Activated B cell treated with CpG ODN at 0.5 μM for 24 hours (primary cell): ENCODE measurements at regions not wholly inside any gene's neighbourhood (a gene's known extent, or its start where the extent isn't known, plus 50 kb on each side); places are given as distances from the start of the nearest gene placed in this dataset.

ENCODE experiments used
- ATAC-seq: fragments of 200-7000 bp; cut with Tn5 transposase; one replicate; pipeline ENCODE4 v1.10.0; 2021; ENCODE audit warnings: low read depth, mild to moderate bottlenecking, moderate library complexity
- CTCF ChIA-PET: fragments of 350-600 bp; sonication (Branson Sonifier 250); formaldehyde crosslinking; loops from one replicate; lab custom pipeline; 2021; ENCODE audit warnings: antibody characterized with exemption; lab: Charles Lee
- POLR2A ChIA-PET: fragments of 350-600 bp; sonication (Branson Sonifier 250); formaldehyde crosslinking; loops from one replicate; lab custom pipeline; 2021; ENCODE audit warnings: antibody characterized with exemption; lab: Charles Lee
- DNase-seq: peaks from one replicate; pipeline ENCODE4 v3.0.0; 2022
- H3K27ac Mint-ChIP-seq: one replicate; pipeline ENCODE4 v1.8.0; 2020; ENCODE audit warnings: mixed read lengths
- H3K27me3 Mint-ChIP-seq: one replicate; pipeline ENCODE4 v1.8.0; 2021; ENCODE audit warnings: mixed read lengths
- H3K36me3 Mint-ChIP-seq: one replicate; pipeline ENCODE4 v1.8.0; 2021; ENCODE audit warnings: low read depth, mixed read lengths
- H3K4me1 Mint-ChIP-seq: one replicate; pipeline ENCODE4 v1.8.0; 2021; ENCODE audit warnings: mixed read lengths
- H3K4me3 Mint-ChIP-seq: one replicate; pipeline ENCODE4 v1.8.0; 2020; ENCODE audit warnings: mild to moderate bottlenecking, mixed read lengths
- H3K9me3 Mint-ChIP-seq: one replicate; pipeline ENCODE4 v1.8.0; 2020; ENCODE audit warnings: mixed read lengths
- CTCF ChIP-seq: fragments of 200-600 bp; IDR thresholded peaks from one replicate; pipeline ENCODE4 v1.8.0; 2022; ENCODE audit warnings: antibody characterized with exemption, mild to moderate bottlenecking
- intact Hi-C: fragments of 100-400 bp; cut with micrococcal nuclease; formaldehyde crosslinking; loops from one replicate; pipeline ENCODE4 v1.15.1; 2024

GRCh38 chr2:14544247-14544646, 88.3 kb upstream of the LRATD1 start:
- Mint-ChIP-seq H3K36me3 (no peaks in the 10 kb centered on the region), H3K9me3 (peaks cover 4% of the 10 kb centered on the region), H3K27ac (no peak overlapping the region), H3K27me3 (no peaks in the 10 kb centered on the region), H3K4me1 (no peaks in the 10 kb centered on the region), H3K4me3 (no peak overlapping the region)
- intact Hi-C loops: no loop called here
- ATAC-seq (no peak), DNase-seq (no peak)
- CTCF ChIA-PET: no interaction called here
- POLR2A ChIA-PET: no interaction called here
- no peak for TF ChIP-seq CTCF

GRCh38 chr2:14547830-14548229, 84.7 kb upstream of the LRATD1 start:
- intact Hi-C loops: no loop called here
- no peak for DNase-seq
- Mint-ChIP-seq H3K4me1 (no peaks in the 10 kb centered on the region), H3K27me3 (no peaks in the 10 kb centered on the region), H3K36me3 (no peaks in the 10 kb centered on the region), H3K27ac (no peak overlapping the region), H3K9me3 (peaks cover 2% of the 10 kb centered on the region), H3K4me3 (no peak overlapping the region)
- POLR2A ChIA-PET: no interaction called here
- CTCF ChIA-PET: no interaction called here
- no peak for TF ChIP-seq CTCF
- ATAC-seq: no peak

- TF ChIP-seq CTCF: no peak
- Mint-ChIP-seq H3K4me3 (no peak overlapping the region), H3K9me3 (no peaks in the 10 kb centered on the region), H3K27ac (no peak overlapping the region), H3K36me3 (no peaks in the 10 kb centered on the region), H3K4me1 (no peaks in the 10 kb centered on the region), H3K27me3 (no peaks in the 10 kb centered on the region)
- DNase-seq: no peak
- intact Hi-C loops: no loop called here
- ATAC-seq: no peak
- ChIA-PET CTCF (no interaction called here), POLR2A (no interaction called here)
These were observed 81.9 kb upstream of the LRATD1 start for GRCh38 chr2:14550658-14551057.

GRCh38 chr2:14551069-14551468, 81.4 kb upstream of the LRATD1 start:
- no peak for DNase-seq
- CTCF ChIA-PET: no interaction called here
- no peak for ATAC-seq
- H3K4me1 Mint-ChIP-seq: no peaks in the 10 kb centered on the region
- no peak for TF ChIP-seq CTCF
- no peak overlapping the region for H3K4me3 Mint-ChIP-seq
- H3K27me3 Mint-ChIP-seq: no peaks in the 10 kb centered on the region
- H3K36me3 Mint-ChIP-seq: no peaks in the 10 kb centered on the region
- intact Hi-C loops: no loop called here
- POLR2A ChIA-PET: no interaction called here
- no peak overlapping the region for H3K27ac Mint-ChIP-seq
- H3K9me3 Mint-ChIP-seq: no peaks in the 10 kb centered on the region

- ATAC-seq (no peak), DNase-seq (no peak)
- no peak overlapping the region for H3K4me3 Mint-ChIP-seq
- no peak overlapping the region for H3K27ac Mint-ChIP-seq
- no peaks in the 10 kb centered on the region for H3K4me1 Mint-ChIP-seq
- intact Hi-C loops: no loop called here
- CTCF ChIA-PET: no interaction called here
- no peaks in the 10 kb centered on the region for H3K36me3 Mint-ChIP-seq
- TF ChIP-seq CTCF: no peak
- no peaks in the 10 kb centered on the region for H3K27me3 Mint-ChIP-seq
- POLR2A ChIA-PET: no interaction called here
- H3K9me3 Mint-ChIP-seq: no peaks in the 10 kb centered on the region
These were observed 80.2 kb upstream of the LRATD1 start for GRCh38 chr2:14552286-14552685.
